H9 (cell line): ENCODE measurements at regions not wholly inside any gene's neighbourhood (a gene's known extent, or its start where the extent isn't known, plus 50 kb on each side); places are given as distances from the start of the nearest gene placed in this dataset.

ENCODE experiments used
- DNase-seq: peaks from one replicate; pipeline ENCODE4 v3.0.0-alpha.2; 2017
- H2AFZ ChIP-seq: one replicate; pipeline ENCODE4 v1.6.1; 2013; ENCODE audit warnings: mild to moderate bottlenecking, low read length, control low read depth, moderate library complexity
- H2AK5ac ChIP-seq: 2 replicates; pipeline ENCODE4 v1.6.1; 2013; ENCODE audit warnings: low read length, control low read depth, mixed read lengths; ENCODE audit not compliant: insufficient read length
- H2BK120ac ChIP-seq: one replicate; pipeline ENCODE4 v1.6.1; 2013; ENCODE audit warnings: low read depth, mild to moderate bottlenecking, low read length, control low read depth, inconsistent platforms; ENCODE audit not compliant: poor library complexity, severe bottlenecking
- H2BK12ac ChIP-seq: 2 replicates; pipeline ENCODE4 v1.6.1; 2013; ENCODE audit warnings: low read length, control low read depth, mixed read lengths, low read depth; ENCODE audit not compliant: insufficient read length
- H2BK15ac ChIP-seq: 2 replicates; pipeline ENCODE4 v1.6.1; 2013; ENCODE audit warnings: low read depth, low read length, control low read depth
- H2BK20ac ChIP-seq: one replicate; pipeline ENCODE4 v1.6.1; 2013; ENCODE audit warnings: low read depth, mild to moderate bottlenecking, low read length, control low read depth, inconsistent platforms; ENCODE audit not compliant: poor library complexity, severe bottlenecking
- H2BK5ac ChIP-seq: 2 replicates; pipeline ENCODE4 v1.6.1; 2013; ENCODE audit warnings: low read length, control low read depth, mixed read lengths; ENCODE audit not compliant: insufficient read length
- H3K14ac ChIP-seq: 2 replicates; pipeline ENCODE4 v1.6.1; 2013; ENCODE audit warnings: low read length, control low read depth; ENCODE audit not compliant: insufficient read depth
- H3K18ac ChIP-seq: 2 replicates; pipeline ENCODE4 v1.6.1; 2013; ENCODE audit warnings: low read depth, mild to moderate bottlenecking, mixed read lengths, low read length, control low read depth; ENCODE audit not compliant: insufficient read length
- H3K23ac ChIP-seq: 2 replicates; pipeline ENCODE4 v1.6.1; 2013; ENCODE audit warnings: low read length, control low read depth, mixed read lengths, low read depth; ENCODE audit not compliant: insufficient read length
- H3K23me2 ChIP-seq: 2 replicates; pipeline ENCODE4 v1.6.1; 2013; ENCODE audit warnings: low read depth, mild to moderate bottlenecking, mixed read lengths, low read length, control low read depth; ENCODE audit not compliant: insufficient read length, poor library complexity, severe bottlenecking
- H3K27ac ChIP-seq: 2 replicates; pipeline ENCODE4 v1.5.1; 2013; ENCODE audit warnings: low read length, control low read depth, mixed read lengths, low read depth; ENCODE audit not compliant: insufficient read length
- H3K27me3 ChIP-seq: 2 replicates; pipeline ENCODE4 v1.6.1; 2013; ENCODE audit warnings: low read length, control low read depth, inconsistent platforms; ENCODE audit not compliant: insufficient read depth
- H3K4ac ChIP-seq: 2 replicates; pipeline ENCODE4 v1.6.1; 2013; ENCODE audit warnings: low read depth, mild to moderate bottlenecking, control low read depth, inconsistent platforms, low read length, moderate library complexity
- H3K4me1 ChIP-seq: 2 replicates; pipeline ENCODE4 v1.6.1; 2013; ENCODE audit warnings: low read length, control low read depth, inconsistent platforms; ENCODE audit not compliant: insufficient read depth
- H3K4me2 ChIP-seq: 2 replicates; pipeline ENCODE4 v1.6.1; 2013; ENCODE audit warnings: low read length, control low read depth, mixed read lengths; ENCODE audit not compliant: insufficient read length, insufficient read depth
- H3K56ac ChIP-seq: 2 replicates; pipeline ENCODE4 v1.6.1; 2013; ENCODE audit warnings: low read depth, mild to moderate bottlenecking, mixed read lengths, low read length, control low read depth; ENCODE audit not compliant: insufficient read length
- H3K79me1 ChIP-seq: 2 replicates; pipeline ENCODE4 v1.6.1; 2013; ENCODE audit warnings: low read depth, mild to moderate bottlenecking, moderate library complexity, low read length, control low read depth, inconsistent platforms; ENCODE audit not compliant: insufficient read depth, poor library complexity, severe bottlenecking
- H3K79me2 ChIP-seq: 2 replicates; pipeline ENCODE4 v1.6.1; 2013; ENCODE audit warnings: low read length, control low read depth, inconsistent platforms; ENCODE audit not compliant: insufficient read depth
- H3K9ac ChIP-seq: 2 replicates; pipeline ENCODE4 v1.6.1; 2013; ENCODE audit warnings: low read length, control low read depth, mixed read lengths; ENCODE audit not compliant: insufficient read length; ENCODE audit errors: extremely low read depth
- H3K9me3 ChIP-seq: one replicate; pipeline ENCODE4 v1.6.1; 2013; ENCODE audit warnings: low read depth, low read length, inconsistent platforms; ENCODE audit not compliant: control insufficient read depth
- H3T11ph ChIP-seq: one replicate; pipeline ENCODE4 v1.6.1; 2013; ENCODE audit warnings: mild to moderate bottlenecking, low read length, control low read depth, inconsistent platforms
- H4K20me1 ChIP-seq: one replicate; pipeline ENCODE4 v1.6.1; 2013; ENCODE audit not compliant: control insufficient read depth, insufficient read length, insufficient read depth
- H4K5ac ChIP-seq: 2 replicates; pipeline ENCODE4 v1.6.1; 2013; ENCODE audit warnings: low read depth, mild to moderate bottlenecking, mixed read lengths, low read length, control low read depth; ENCODE audit not compliant: insufficient read length
- H4K8ac ChIP-seq: replicated peaks from 2 replicates; pipeline ENCODE4 v1.6.1; 2013; ENCODE audit warnings: low read length, control low read depth, mixed read lengths, low read depth; ENCODE audit not compliant: insufficient read length
- H4K91ac ChIP-seq: 2 replicates; pipeline ENCODE4 v1.6.1; 2013; ENCODE audit warnings: low read depth, mild to moderate bottlenecking, moderate library complexity, mixed read lengths, low read length, control low read depth; ENCODE audit not compliant: insufficient read length
- H3K27ac Mint-ChIP-seq, 3 experiments: 2 replicates in 2 of 3; 3 replicates in 1 of 3; pipeline ENCODE4 v1.8.0; 2020 to 2021; ENCODE audit warnings: mixed read lengths in 3 of 3, mild to moderate bottlenecking in 1 of 3, moderate library complexity in 1 of 3
- H3K27me3 Mint-ChIP-seq: 2 replicates; pipeline ENCODE4 v1.8.0; 2021; ENCODE audit warnings: low read depth, mild to moderate bottlenecking, moderate library complexity, mixed read lengths
- H3K36me3 Mint-ChIP-seq, 3 experiments: 2 replicates in 2 of 3; 3 replicates in 1 of 3; pipeline ENCODE4 v1.8.0; 2020 to 2021; ENCODE audit warnings: low read depth in 3 of 3, mixed read lengths in 3 of 3; ENCODE audit not compliant: insufficient read depth in 1 of 3
- H3K4me1 Mint-ChIP-seq, 2 experiments: 2 replicates each; pipeline ENCODE4 v1.8.0; 2020; ENCODE audit warnings: mixed read lengths in 2 of 2
- H3K4me3 Mint-ChIP-seq, 2 experiments: 2 replicates in 1 of 2; 3 replicates in 1 of 2; pipeline ENCODE4 v1.8.0; 2020 to 2021; ENCODE audit warnings: mild to moderate bottlenecking in 2 of 2, mixed read lengths in 2 of 2, moderate library complexity in 1 of 2
- H3K9me3 Mint-ChIP-seq, 2 experiments: 2 replicates in 1 of 2; 3 replicates in 1 of 2; pipeline ENCODE4 v1.8.0; 2020; ENCODE audit warnings: mild to moderate bottlenecking in 2 of 2, mixed read lengths in 2 of 2, moderate library complexity in 1 of 2
- CTCF ChIP-seq: fragments of 200-600 bp; sonication (generic); conservative IDR thresholded peaks from 3 replicates; pipeline ENCODE4 v1.8.0; 2021; ENCODE audit warnings: antibody characterized with exemption, mild to moderate bottlenecking
- WGBS: extraction: QIAGEN DNeasy Blood & Tissue Kit; methylation state at CpG from one replicate; pipeline ENCODE4 v1.1.7; 2013; ENCODE audit warnings: missing lambda C conversion rate, low lambda C conversion rate, mixed read lengths; ENCODE audit not compliant: insufficient read length; ENCODE audit errors: extremely low coverage; 5-methylcytosine and 5-hydroxymethylcytosine counted together

GRCh38 chr6:40179496-40179895 is 245.2 kb upstream of the MOCS1 start:
- Histone ChIP-seq H3K27ac (no peak overlapping the region), H3K4me1 (no peaks in the 10 kb centered on the region; the same call in 1 of the 2 replicates), H3K9me3 (no peaks in the 10 kb centered on the region), H2BK15ac (no peak overlapping the region), H2BK12ac (no peak overlapping the region), H2AK5ac (no peak overlapping the region), H2AFZ (no peak overlapping the region), H3K18ac (no peak overlapping the region), H2BK20ac (no peak overlapping the region), H4K91ac (no peak overlapping the region), H2BK120ac (no peak overlapping the region), H4K5ac (no peak overlapping the region), H3K56ac (no peak overlapping the region), H3K27me3 (no peaks in the 10 kb centered on the region), H4K20me1 (no peaks in the 10 kb centered on the region), H3K79me2 (no peaks in the 10 kb centered on the region), H3K14ac (no peak overlapping the region), H3K23me2 (no peaks in the 10 kb centered on the region), H3K4me2 (no peak overlapping the region), H2BK5ac (no peak overlapping the region), H4K8ac (no peak overlapping the region), H3T11ph (no peak overlapping the region), H3K4ac (no peak overlapping the region), H3K9ac (no peak overlapping the region), H3K79me1 (no peaks in the 10 kb centered on the region), H3K23ac (no peak overlapping the region)
- Mint-ChIP-seq H3K27me3 (peaks cover 9% of the 10 kb centered on the region), H3K4me3 (no peak overlapping the region), H3K36me3 (peaks cover 24 to 30% (median 24%) of the 10 kb centered on the region in 3 experiments), H3K9me3 (peaks cover 27 to 35% of the 10 kb centered on the region in 2 experiments), H3K27ac (no peak overlapping the region), H3K4me1 (peaks cover 19 to 30% of the 10 kb centered on the region in 2 experiments)
- no peak for DNase-seq
- TF ChIP-seq CTCF = no peak
- WGBS = no CpG with 5 or more reads among the region's 1 CpG
